ENCODE measurements at regions not wholly inside any gene's neighbourhood (a gene's known extent, or its start where the extent isn't known, plus 50 kb on each side); places are given as distances from the start of the nearest gene placed in this dataset.

DNA sequence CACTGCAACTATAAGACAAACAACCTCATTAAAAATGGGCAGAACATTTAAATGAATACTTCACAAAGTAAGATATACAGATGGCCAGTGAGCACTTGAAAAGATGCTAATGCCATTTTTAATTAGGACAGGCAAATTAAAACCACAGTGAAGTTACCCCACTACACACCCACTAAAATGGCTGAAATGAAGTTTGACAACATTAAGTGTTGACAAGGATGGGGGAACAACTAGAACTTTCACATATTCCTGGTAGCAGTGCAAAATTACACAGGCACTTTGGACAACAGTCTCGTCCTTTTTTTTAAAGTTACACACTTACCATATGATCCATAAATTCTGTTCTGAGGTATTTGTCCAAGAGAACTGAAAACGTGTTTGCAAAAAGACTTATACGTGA, 278.9 kb upstream of the DIO3 start:
- DNase-seq = no peak
- in situ Hi-C loops (cut with HindIII; ENCODE audit: low pct_ligation_motif_present, low sequenced_read_pairs) = no loop called here
- Histone ChIP-seq H3K27ac (no peak overlapping the region), H3K36me3 (replicated peaks) (no peaks in the 10 kb centered on the region), H3K27me3 (replicated peaks) (no peaks in the 10 kb centered on the region), H3K4me3 (ENCODE audit: low read depth, low read length) (no peak overlapping the region)
- TF ChIP-seq, protein P1, sequence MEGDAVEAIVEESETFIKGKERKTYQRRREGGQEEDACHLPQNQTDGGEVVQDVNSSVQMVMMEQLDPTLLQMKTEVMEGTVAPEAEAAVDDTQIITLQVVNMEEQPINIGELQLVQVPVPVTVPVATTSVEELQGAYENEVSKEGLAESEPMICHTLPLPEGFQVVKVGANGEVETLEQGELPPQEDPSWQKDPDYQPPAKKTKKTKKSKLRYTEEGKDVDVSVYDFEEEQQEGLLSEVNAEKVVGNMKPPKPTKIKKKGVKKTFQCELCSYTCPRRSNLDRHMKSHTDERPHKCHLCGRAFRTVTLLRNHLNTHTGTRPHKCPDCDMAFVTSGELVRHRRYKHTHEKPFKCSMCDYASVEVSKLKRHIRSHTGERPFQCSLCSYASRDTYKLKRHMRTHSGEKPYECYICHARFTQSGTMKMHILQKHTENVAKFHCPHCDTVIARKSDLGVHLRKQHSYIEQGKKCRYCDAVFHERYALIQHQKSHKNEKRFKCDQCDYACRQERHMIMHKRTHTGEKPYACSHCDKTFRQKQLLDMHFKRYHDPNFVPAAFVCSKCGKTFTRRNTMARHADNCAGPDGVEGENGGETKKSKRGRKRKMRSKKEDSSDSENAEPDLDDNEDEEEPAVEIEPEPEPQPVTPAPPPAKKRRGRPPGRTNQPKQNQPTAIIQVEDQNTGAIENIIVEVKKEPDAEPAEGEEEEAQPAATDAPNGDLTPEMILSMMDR (IDR thresholded peaks at IDR 0.05; ENCODE audit: low read depth, low read length, missing control alignments) = no peak

DNA sequence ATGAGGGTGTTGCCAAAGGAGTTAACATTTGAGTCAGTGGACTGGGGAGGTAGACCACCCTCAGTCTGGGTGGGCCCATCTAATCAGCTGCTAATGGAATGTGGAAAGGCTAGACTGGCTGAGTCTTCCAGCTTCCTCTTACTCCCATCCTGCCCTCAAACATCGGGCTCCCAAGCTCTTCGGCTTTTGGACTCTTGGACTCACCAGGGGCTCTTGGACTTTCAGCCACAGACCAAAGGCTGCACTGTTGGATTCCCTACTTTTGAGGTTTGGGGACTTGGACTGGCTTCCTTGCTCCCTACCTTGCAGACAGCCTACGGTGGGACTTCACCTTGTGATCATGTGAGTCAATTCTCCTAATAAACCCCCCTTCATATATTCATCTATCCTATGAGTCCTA, 276.6 kb upstream of the DIO3 start:
- no peak overlapping the region for H3K4me3 ChIP-seq (ENCODE audit: low read depth, low read length)
- TF ChIP-seq, protein P1 (IDR thresholded peaks at IDR 0.05; ENCODE audit: low read depth, low read length, missing control alignments) = no peak
- H3K27me3 ChIP-seq (replicated peaks) = no peaks in the 10 kb centered on the region
- DNase-seq = no peak
- in situ Hi-C loops (cut with HindIII; ENCODE audit: low pct_ligation_motif_present, low sequenced_read_pairs) = no loop called here
- no peaks in the 10 kb centered on the region for H3K36me3 ChIP-seq (replicated peaks)
- H3K27ac ChIP-seq = no peak overlapping the region

DNA sequence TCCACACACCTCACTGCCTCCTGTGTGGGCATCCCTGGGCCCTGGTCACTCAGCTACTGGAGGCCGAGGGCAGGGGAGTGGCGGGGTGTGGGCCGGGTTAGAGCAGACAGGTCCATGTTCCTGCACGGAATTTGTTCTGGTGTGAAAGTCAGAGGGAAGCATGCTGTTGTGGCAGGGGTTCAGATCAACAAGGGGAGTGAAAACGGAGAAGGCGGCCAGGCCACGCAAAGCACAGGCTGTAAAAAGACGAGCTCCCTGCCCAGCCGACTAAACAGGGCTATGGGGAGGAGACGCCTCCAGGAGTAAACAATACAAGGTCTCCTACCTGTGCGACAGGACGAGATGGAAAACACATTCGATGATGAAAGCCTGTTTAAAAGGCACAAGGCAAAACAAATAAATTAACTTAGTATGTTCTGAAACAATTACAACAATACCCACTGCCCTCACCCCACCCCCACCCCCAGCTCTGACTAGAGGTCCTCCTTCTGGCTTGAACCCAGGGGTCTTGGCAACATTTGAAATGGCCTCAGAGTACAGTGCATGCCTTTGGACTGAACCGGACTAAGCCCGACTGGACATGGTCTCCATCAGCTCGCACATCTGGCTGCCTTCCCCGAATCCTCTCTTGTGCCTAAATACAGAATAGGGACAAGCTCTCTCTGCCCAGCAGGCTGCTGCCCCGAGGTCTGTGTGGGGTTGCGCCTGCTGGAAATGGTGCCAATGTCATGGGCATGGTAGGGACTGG, 274.9 kb upstream of the DIO3 start:
- Histone ChIP-seq H3K4me3 (ENCODE audit: low read depth, low read length) (no peak overlapping the region), H3K27me3 (replicated peaks) (no peaks in the 10 kb centered on the region), H3K27ac (no peak overlapping the region), H3K36me3 (replicated peaks) (no peaks in the 10 kb centered on the region)
- in situ Hi-C loops (cut with HindIII; ENCODE audit: low pct_ligation_motif_present, low sequenced_read_pairs) = no loop called here
- TF ChIP-seq, protein P1 (IDR thresholded peaks at IDR 0.05; ENCODE audit: low read depth, low read length, missing control alignments) = no peak
- no peak for DNase-seq

DNA sequence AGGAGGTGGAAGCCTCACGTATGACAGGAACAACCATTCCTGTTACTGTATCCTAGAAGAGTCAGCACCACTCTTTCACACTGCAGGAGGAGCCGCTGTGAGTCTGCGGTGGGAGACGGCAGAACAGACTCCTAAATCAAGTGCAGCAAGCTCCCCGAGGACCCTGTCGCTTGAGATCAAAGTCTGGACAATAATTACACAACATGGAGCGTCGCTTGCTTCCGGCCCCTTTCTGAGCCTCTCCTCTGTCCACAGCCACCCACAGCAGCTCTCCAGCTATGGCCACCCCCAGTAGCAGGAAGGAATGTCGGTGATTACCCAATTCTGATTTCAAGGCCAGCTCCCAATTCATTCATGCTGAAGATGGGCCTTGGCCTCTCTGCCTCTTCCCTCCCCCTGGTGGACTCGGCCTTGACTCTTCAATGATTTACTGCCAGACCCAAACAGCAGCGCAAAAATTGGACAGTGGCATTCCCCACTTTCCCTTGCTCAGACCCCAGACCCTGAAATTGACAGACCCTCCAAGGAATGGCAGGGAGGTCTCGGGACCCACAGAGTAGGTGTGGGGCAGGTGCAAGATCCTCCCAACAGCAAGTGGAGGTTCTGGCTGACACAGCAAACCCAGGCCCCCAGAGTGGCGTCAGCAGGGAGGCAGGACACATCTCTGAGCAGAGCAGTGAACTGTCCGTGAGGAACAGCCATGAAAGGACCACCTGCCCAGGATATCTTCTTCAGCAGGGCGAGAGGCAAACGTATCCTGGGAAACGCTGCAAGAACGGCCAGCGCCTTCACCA, 272.7 kb upstream of the DIO3 start:
- Histone ChIP-seq H3K27ac (no peak overlapping the region), H3K4me3 (ENCODE audit: low read depth, low read length) (no peak overlapping the region), H3K36me3 (replicated peaks) (no peaks in the 10 kb centered on the region), H3K27me3 (replicated peaks) (no peaks in the 10 kb centered on the region)
- no peak for DNase-seq
- in situ Hi-C loops (cut with HindIII; ENCODE audit: low pct_ligation_motif_present, low sequenced_read_pairs) = no loop called here
- TF ChIP-seq, protein P1 (IDR thresholded peaks at IDR 0.05; ENCODE audit: low read depth, low read length, missing control alignments) = no peak

DNA sequence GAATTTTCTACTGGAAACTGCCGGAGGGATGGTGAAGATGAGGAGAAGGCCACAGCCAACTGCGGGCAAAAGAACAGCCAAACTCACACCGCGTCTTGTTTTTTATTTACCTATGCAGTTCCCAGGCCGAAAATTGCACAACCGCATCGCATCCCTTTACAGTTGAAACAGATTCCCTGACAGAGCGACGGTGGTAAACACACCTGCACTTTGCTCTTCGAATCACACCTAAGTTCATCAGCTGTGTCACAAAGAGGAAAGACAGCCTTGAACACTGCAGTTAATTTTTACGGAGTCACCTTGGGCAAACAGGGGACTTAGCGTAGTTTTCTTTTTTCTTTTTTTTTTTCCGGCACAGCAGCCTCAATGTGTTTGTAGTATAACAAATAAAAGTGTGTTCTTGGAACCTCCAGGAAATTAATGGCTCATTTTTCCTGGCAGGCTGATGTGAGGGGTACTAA, 272.0 kb upstream of the DIO3 start:
- in situ Hi-C loops (cut with HindIII; ENCODE audit: low pct_ligation_motif_present, low sequenced_read_pairs) = no loop called here
- DNase-seq = no peak
- TF ChIP-seq, protein P1 (IDR thresholded peaks at IDR 0.05; ENCODE audit: low read depth, low read length, missing control alignments) = no peak
- no peak overlapping the region for H3K4me3 ChIP-seq (ENCODE audit: low read depth, low read length)
- no peak overlapping the region for H3K27ac ChIP-seq
- H3K27me3 ChIP-seq (replicated peaks) = no peaks in the 10 kb centered on the region
- H3K36me3 ChIP-seq (replicated peaks) = no peaks in the 10 kb centered on the region

Data from brain microvascular endothelial cell (primary cell).